ENCODE measurements at regions not wholly inside any gene's neighbourhood (a gene's known extent, or its start where the extent isn't known, plus 50 kb on each side); places are given as distances from the start of the nearest gene placed in this dataset.
"Not testable (repeated sequence)": the region's sequence is repeated elsewhere in the genome, so short reads cannot be mapped to it uniquely, and the experiment has no call there.

DNA sequence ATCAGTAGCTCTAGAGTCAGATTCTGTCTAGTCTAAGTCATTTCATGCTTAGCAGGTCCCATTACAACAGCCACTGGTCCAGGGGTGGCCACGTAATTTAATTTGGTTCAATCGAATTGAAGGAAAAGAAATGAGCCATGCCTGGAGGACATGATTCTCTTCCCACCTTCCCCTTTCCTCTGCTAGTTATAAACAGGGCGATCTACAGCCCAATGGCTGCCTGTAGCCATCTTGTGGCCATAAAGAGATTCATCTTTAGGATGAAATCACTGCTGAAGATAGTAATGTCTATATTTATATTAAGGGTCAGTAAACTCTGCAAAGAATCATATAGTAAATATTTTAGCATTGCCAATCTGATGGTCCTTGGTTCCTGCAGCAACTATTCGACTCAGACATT is 107.4 kb downstream of the SPDYE17 start:
- not testable (repeated sequence) for DNase-seq (ENCODE audit: low read depth)

DNA sequence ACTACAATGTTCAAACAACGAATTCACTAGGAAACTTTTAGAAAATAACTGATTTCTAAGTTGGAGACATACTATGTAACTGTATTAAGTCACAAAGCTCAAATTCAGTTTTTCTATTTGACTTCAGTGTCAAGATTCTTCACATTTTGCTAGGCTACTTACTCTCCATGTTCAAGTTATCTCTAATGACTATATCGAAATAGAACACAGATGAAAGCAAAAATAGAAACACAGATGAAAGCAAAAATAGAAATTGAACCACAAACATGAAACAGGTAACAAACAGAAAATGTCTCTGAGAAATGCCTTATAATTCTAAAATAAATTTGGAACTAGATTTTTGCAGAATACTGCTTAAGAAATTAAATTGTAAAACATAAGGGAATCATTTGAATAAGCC is 113.5 kb downstream of the SPDYE17 start:
- not testable (repeated sequence) for DNase-seq (ENCODE audit: low read depth)

DNA sequence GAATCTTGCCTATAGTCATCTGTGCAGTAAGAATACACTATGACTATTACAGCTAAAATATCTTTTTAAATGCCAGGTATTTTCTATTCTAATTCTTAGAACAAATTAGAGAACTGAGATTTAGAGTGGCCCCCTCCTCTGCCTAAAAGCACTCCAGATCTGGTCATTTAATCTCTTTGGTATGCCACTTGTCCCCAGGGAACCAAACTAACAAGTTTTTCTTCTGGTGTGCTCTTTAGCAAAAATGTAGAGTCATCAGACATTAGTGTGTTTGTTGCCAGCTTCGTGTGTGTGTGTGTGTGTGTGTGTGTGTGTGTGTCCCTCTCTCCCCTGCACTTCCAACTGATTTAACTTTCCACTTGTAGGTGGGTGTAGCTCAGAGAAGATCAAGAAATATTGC is 117.8 kb downstream of the SPDYE17 start:
- DNase-seq (ENCODE audit: low read depth) = not testable (repeated sequence)

DNA sequence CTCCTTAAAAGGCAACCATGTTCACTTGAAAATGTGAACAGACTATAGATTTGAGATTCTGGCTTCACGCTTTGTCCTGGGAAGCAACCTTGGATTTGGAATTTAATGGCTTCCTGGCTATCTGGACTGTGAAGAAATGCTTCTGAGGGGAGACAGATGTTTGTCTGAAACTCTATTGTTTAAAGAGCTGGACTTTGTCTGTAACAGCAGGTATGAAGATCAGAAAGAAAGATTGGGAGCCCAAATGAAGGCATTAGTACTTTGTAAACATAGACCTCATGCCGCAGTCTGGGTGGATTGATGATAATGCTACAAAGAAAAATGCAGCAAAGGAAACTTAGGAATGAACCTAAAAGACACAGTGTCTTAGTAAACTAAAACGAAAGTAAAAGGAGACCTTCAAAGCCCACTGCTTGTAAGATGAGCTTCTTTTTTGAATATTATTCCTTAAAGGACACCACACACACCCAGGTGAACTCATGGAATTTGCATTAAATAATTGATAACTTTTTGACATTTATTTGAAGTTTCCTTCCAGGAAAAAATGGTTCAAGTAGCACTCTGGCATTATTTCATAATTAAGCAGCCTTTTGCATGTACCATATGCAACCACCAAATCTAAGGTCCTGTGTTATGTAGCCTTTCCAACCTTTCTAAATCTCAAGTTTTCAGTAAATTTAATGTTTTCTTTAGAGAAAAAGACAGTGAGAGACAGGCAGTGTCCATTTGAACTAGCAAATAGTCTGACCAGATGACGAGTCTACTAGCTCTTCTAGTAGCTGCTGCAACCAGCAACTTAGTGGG is 119.9 kb downstream of the SPDYE17 start:
- not testable (repeated sequence) for DNase-seq (ENCODE audit: low read depth)

- not testable (repeated sequence) for DNase-seq (ENCODE audit: low read depth)
These were observed 127.5 kb downstream of the SPDYE17 start for GRCh38 chr7:76904688-76905087.

DNA sequence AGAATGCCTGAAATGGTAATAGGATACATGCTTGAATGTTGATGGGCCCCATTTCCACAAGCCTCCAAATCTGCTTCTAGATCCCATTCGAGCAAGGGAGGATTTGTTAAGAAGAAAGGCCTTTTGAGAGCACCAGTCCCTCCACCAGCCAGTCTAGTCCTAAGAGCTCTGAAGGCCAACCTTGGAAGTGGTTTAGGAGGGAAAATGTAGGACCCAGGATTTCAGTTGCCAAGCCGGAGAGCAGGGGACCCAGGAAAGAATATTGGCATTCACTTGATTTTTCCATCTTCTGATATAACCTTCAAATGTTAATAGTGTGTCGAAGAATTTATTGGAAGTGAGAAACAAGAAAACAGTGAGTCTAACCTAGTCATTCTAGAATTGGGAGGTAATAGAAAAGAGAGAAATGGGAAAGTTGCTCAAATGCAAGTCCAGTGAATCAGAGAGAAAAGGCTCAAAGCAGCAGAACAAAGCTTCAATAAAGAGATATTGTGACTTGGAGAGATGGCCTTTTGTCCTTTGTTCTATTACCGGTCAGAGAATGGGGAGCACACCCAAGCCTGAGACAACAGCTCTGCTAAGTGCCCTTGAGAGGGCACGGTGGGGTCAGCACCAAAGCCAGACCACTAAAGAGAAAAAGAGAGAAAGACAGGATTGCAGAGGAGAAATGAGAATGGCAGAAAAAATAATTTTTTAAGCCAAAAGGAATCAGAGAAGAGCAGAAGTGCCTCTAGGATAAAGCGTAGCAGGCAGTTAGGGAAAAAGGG is 130.0 kb downstream of the SPDYE17 start:
- DNase-seq (ENCODE audit: low read depth) = not testable (repeated sequence)

DNA sequence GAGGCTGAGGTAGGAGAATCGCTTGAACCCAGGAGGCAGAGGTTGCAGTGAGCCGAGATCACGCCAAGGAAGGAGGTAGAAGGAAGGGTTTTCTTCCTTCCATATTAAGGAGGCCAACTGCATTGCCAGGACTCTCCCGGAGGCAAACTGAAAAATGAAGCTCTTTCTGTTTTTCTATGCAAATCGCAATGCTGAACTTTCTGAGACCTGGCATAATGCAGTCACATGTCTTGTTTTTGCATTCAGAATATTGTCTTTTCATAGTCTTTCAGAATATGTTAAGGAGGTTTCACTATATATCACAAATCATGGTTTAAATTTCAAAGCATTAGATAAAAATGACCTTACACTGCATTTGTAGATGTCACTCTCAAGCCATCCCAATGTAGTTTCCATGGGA is 133.4 kb downstream of the SPDYE17 start:
- DNase-seq (ENCODE audit: low read depth) = not testable (repeated sequence)

DNA sequence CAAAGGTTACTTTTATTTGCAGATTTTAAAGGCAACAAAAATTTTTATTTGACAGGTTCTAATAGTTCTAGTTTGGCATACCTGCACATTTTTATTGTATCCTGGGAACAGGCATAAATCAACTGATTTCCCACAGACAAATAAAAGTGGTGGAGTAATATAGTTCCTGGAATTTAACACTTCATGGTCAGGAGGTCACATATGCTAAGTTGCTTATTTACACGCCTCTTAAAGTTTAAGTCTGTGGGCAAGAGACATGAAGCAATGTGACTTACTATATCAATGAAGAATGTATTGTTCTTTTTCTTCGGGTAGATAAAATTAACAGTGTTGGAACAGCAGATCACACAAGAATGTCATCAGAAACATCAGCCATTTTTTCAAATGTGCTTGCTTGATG is 135.2 kb downstream of the SPDYE17 start:
- DNase-seq (ENCODE audit: low read depth) = not testable (repeated sequence)

DNA sequence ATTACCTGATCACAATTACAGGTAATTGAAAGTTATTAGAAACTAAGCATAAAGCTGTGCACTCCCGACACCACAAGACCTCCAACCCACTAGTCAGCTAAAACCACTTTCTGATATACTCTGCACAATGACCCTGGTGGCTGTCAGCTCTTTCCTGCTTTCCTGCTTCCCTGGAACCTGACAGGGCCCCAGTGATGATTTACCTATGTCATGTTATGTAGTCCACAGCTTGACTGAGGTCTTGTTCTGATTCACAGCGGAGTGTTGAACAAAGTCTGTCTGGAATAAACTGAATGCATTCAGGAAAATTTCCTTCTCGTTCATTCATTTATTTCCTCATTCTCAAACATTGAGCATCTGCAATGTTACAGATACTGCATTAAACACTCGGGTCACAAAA is 136.5 kb downstream of the SPDYE17 start:
- DNase-seq (ENCODE audit: low read depth) = not testable (repeated sequence)

- DNase-seq (ENCODE audit: low read depth) = not testable (repeated sequence)
These were observed 140.4 kb downstream of the SPDYE17 start for GRCh38 chr7:76891771-76892170.

DNA sequence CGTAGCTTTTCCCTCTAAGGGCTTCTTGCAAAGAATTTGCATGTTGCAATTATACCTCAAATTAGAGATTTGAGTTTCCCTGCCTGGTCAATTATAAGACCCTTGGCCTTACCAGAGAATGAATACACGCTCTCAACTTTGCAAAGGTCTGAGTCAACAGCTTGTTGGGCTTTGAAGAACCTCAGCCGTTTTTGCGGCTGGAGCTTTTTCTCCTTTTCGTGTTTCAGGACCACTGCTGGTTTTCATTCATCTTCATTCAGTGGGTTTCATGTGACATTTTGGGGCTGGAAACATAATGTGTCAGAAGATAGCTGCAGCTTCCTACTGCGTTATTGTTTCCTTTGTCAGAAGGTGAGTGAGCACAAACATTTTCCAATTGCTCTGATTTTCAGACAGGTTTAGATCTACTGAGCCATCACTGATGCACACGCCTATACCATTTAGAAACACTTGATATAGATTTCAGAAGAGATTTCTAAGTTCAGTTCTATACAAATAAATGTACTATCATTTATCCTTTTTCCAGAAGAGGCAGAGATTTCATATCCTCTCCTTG is 152.3 kb downstream of the SPDYE17 start:
- DNase-seq (ENCODE audit: low read depth) = not testable (repeated sequence)

- not testable (repeated sequence) for DNase-seq (ENCODE audit: low read depth)
These were observed 156.4 kb downstream of the SPDYE17 start for GRCh38 chr7:76875760-76876159.

GRCh38 chr7:76870504-76870808 is 161.7 kb downstream of the SPDYE17 start:
- not testable (repeated sequence) for DNase-seq (ENCODE audit: low read depth)

DNA sequence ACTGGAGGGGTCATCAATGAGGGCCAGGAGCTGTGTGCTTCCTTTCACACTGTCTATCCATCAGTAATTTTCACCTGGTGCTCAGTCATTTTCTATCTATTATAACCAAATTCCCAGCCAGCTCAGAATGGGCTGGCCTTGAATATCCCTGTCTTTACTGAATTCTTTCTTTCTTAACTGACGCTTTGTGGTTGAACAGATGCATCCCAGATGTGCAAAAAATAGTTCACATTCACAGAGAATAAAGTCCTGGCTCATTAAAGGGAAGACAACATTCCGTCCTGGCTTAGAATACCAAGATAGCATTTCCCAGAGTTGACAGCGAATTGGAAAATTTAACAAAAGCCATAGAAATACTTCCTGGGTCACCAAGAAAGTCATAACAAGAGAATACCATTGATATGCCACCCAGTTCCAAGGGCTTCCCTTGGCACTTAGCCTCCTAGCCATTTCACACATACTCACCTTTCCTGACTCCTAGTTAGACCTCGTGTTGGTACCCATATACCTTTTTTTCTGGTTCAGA is 164.7 kb downstream of the SPDYE17 start:
- DNase-seq (ENCODE audit: low read depth) = not testable (repeated sequence)

- DNase-seq (ENCODE audit: low read depth) = not testable (repeated sequence)
These were observed 168.9 kb downstream of the SPDYE17 start for GRCh38 chr7:76863150-76863773.

DNA sequence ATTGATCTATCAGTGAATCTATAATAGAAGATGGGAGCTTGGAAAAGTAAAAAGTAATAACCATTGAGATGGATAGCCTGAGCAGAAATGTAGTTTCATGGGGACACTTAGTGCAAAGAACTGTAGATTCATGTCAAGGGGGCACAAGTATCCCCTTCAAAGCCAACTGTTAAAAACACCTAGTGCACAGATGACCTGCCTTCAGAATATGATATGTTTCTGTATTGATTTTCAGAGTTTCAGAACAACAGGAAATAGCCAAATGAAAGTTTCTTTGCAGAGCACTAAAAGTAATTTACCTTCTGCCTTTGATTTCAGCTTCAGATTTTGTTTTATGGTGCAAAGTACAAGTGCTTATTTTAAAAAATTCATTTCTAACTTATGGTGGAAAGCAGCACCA is 169.9 kb downstream of the SPDYE17 start:
- not testable (repeated sequence) for DNase-seq (ENCODE audit: low read depth)

- not testable (repeated sequence) for DNase-seq (ENCODE audit: low read depth)
These were observed 172.2 kb downstream of the SPDYE17 start for GRCh38 chr7:76859933-76860332.

DNA sequence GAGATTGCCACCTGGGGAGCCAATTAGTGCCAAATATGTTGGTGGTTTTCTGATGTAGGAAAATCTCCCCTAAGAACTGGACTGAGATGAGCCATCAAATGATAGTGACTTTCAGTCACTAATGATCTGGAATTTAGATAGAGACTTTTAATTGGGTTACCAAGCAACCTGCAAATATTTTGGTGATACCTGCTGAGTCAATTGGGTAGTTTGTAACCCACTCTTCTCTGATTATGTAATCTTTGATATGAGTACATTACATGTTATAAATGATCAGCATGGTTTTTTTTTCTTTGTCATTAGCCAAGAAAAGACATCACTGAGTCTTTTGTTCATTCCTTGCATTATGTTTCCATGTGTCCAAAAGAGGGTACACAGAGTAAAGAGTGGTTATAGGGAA is 177.5 kb downstream of the SPDYE17 start:
- not testable (repeated sequence) for DNase-seq (ENCODE audit: low read depth)

- DNase-seq (ENCODE audit: low read depth) = not testable (repeated sequence)
These were observed 179.2 kb downstream of the SPDYE17 start for GRCh38 chr7:76852787-76853584.

DNA sequence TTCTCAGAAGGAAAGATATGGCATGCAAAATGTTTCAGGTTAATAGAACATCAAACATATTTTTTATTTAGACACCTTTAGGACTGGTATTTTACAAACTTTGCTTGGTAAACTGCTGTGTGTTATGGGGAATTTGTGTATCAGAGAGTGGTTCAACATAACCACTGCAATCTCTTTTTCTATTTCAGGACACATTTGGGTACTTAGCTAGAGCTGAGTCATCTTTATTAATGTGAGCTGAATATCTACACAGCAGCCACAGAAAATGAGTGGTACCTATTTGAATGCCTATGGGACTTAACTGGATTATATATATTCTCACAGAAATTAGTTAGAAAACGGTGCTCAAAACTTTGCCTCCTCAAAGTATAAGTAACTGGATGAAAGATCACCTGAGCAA is 179.8 kb downstream of the SPDYE17 start:
- DNase-seq (ENCODE audit: low read depth) = not testable (repeated sequence)

- not testable (repeated sequence) for DNase-seq (ENCODE audit: low read depth)
These were observed 180.5 kb downstream of the SPDYE17 start for GRCh38 chr7:76851617-76852016.

Measured in fibroblast of gingiva (primary cell).